HG02981 (cell line): ENCODE measurements at regions not wholly inside any gene's neighbourhood (a gene's known extent, or its start where the extent isn't known, plus 50 kb on each side); places are given as distances from the start of the nearest gene placed in this dataset.
"Not testable (repeated sequence)": the region's sequence is repeated elsewhere in the genome, so short reads cannot be mapped to it uniquely, and the experiment has no call there.

Source experiments
- ATAC-seq: cut with Tn5 transposase; IDR thresholded peaks from one replicate; pipeline ENCODE4 v1.9.1; 2021; ENCODE audit warnings: mild to moderate bottlenecking, moderate library complexity; ENCODE audit not compliant: unreplicated experiment

GRCh38 chr6:148022279-148022678 lies 320.4 kb upstream of the SASH1 start:
- not testable (repeated sequence) for ATAC-seq

- ATAC-seq = no peak
Measured at GRCh38 chr6:148027201-148027600, 315.4 kb upstream of the SASH1 start.

GRCh38 chr6:148035806-148036390 lies 306.7 kb upstream of the SASH1 start:
- ATAC-seq = no peak

- no peak for ATAC-seq
Measured at GRCh38 chr6:148037496-148037895, 305.1 kb upstream of the SASH1 start.

- ATAC-seq = no peak
Measured at GRCh38 chr6:148041546-148041945, 301.1 kb upstream of the SASH1 start.

GRCh38 chr6:148042536-148042935 lies 300.1 kb upstream of the SASH1 start:
- no peak for ATAC-seq

- ATAC-seq = no peak
Measured at GRCh38 chr6:148044261-148044751, 298.3 kb upstream of the SASH1 start.

GRCh38 chr6:148044921-148045320 lies 297.7 kb upstream of the SASH1 start:
- no peak for ATAC-seq

- ATAC-seq = no peak
Measured at GRCh38 chr6:148053209-148053608, 289.4 kb upstream of the SASH1 start.

GRCh38 chr6:148053796-148054195 lies 288.8 kb upstream of the SASH1 start:
- ATAC-seq = no peak

- ATAC-seq = no peak
Measured at GRCh38 chr6:148054219-148054618, 288.4 kb upstream of the SASH1 start.

- ATAC-seq = no peak
Measured at GRCh38 chr6:148055419-148055818, 287.2 kb upstream of the SASH1 start.

- ATAC-seq = no peak
Measured at GRCh38 chr6:148059869-148060268, 282.8 kb upstream of the SASH1 start.

GRCh38 chr6:148064406-148065134 lies 278.1 kb upstream of the SASH1 start:
- no peak for ATAC-seq

- ATAC-seq = no peak
Measured at GRCh38 chr6:148068437-148069061, 274.1 kb upstream of the SASH1 start.

- ATAC-seq = no peak
Measured at GRCh38 chr6:148069256-148069655, 273.4 kb upstream of the SASH1 start.

- no peak for ATAC-seq
Measured at GRCh38 chr6:148074291-148074690, 268.3 kb upstream of the SASH1 start.

GRCh38 chr6:148074738-148075137 lies 267.9 kb upstream of the SASH1 start:
- no peak for ATAC-seq

- ATAC-seq = no peak
Measured at GRCh38 chr6:148075352-148075751, 267.3 kb upstream of the SASH1 start.

- no peak for ATAC-seq
Measured at GRCh38 chr6:148076051-148076450, 266.6 kb upstream of the SASH1 start.

- ATAC-seq = no peak
Measured at GRCh38 chr6:148080315-148080714, 262.3 kb upstream of the SASH1 start.

GRCh38 chr6:148081076-148081475 lies 261.6 kb upstream of the SASH1 start:
- ATAC-seq = no peak
